HEK293 (cell line): ENCODE measurements at regions not wholly inside any gene's neighbourhood (a gene's known extent, or its start where the extent isn't known, plus 50 kb on each side); places are given as distances from the start of the nearest gene placed in this dataset.

Experiments
- HOXA7 ChIP-seq: sonication (generic); formaldehyde crosslinking; IDR thresholded peaks from 2 replicates; pipeline ENCODE4 v1.8.1; 2022; ENCODE audit warnings: missing genetic modification reagents, borderline replicate concordance
- SP2 ChIP-seq: fragments of 450-650 bp; formaldehyde crosslinking; IDR thresholded peaks from 2 replicates; pipeline ENCODE4 v1.5.1; 2016; ENCODE audit warnings: missing biosample characterization, missing genetic modification characterization

DNA sequence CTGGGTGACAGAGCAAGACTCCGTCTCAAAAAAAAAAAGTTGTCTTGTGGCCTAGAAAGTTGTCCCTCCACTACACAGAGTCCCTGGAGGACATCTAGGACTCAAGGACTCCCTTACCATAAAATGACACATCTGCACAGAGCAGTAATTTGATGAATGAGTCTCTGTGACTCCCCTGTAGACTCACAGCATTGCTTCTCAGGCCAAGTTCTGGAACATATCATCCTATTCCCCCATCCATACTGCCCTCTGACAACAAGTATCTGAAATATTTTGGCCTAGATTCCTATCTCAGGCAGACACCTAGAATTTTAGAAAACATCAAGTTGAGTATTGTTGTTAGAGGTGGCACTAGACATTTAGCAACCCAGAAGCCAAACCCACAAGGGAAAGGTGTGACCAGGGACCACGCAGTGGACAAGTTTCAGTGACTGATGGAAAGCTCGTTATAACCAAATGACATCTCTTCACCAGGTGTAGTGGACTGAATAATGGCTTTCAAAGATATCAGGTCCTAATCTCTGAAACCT lies 97.9 kb upstream of the ATP8B1 start:
- TF ChIP-seq SP2 (tag by site-specific recombination) (no peak), HOXA7 (CRISPR knock-in tag) (no peak)
